NCI-H1417 (cell line): ENCODE measurements at regions not wholly inside any gene's neighbourhood (a gene's known extent, or its start where the extent isn't known, plus 50 kb on each side); places are given as distances from the start of the nearest gene placed in this dataset.

Source experiments
- DNase-seq, 3 experiments: peaks; one replicate each; lab custom pipeline; 2025; lab: John Stamatoyannopoulos, UW

GRCh38 chr6:71481011-71481410 lies 192.4 kb downstream of the OGFRL1 start:
- DNase-seq: no peak

GRCh38 chr6:71481801-71482200 lies 193.2 kb downstream of the OGFRL1 start:
- no peak for DNase-seq

GRCh38 chr6:71482742-71483141 lies 194.1 kb downstream of the OGFRL1 start:
- DNase-seq: no peak

GRCh38 chr6:71486461-71486860 lies 197.8 kb downstream of the OGFRL1 start:
- DNase-seq: no peak

- DNase-seq: no peak
These were observed 199.6 kb downstream of the OGFRL1 start for GRCh38 chr6:71488186-71488585.

GRCh38 chr6:71489736-71490135 lies 201.1 kb downstream of the OGFRL1 start:
- DNase-seq: no peak

DNA sequence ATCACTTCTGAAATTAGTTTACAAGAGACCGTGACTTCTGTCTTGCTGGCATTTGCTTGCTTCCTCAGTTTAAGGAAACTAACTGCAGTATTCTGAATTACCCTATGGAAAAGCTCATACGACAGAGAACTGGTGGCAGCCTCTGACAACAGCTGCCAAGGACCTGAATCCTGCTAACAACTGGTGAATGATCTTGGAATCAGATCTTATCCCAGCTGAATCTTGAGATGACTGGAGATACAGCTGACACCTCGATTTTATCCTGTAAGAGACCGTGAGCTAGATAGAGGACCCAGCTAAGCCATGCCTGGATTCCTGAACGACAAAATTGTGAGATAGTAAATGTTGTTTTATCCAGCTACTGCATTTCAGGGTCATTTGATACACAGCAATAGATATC lies 202.3 kb downstream of the OGFRL1 start:
- DNase-seq: no peak

GRCh38 chr6:71491844-71492243 lies 203.2 kb downstream of the OGFRL1 start:
- peak in 1 of 3 experiments; percentile 12 for DNase-seq

GRCh38 chr6:71492668-71493067 lies 204.1 kb downstream of the OGFRL1 start:
- DNase-seq: no peak

- DNase-seq: no peak
These were observed 207.6 kb downstream of the OGFRL1 start for GRCh38 chr6:71496018-71496721.

GRCh38 chr6:71496722-71497033 lies 208.1 kb downstream of the OGFRL1 start:
- no peak for DNase-seq

DNA sequence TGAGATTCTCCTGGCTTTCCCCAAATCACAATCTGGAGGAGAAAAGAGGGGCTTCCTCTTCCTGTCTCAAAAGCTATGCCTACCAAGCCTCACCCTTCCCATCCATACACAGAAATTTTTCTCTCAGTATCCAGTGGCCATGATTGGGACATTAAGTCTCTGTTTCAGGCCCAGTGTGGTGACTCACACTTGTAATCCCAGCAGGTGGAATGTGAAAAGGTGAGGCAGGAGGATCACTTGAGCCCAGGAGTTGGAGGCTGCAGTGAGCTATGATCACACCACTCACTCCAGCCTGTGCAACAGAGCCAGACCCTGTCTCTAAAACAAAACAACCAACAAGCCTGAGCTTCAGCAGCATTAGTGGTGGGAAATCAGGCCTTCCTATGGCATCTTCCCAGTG lies 210.0 kb downstream of the OGFRL1 start:
- no peak for DNase-seq

- no peak for DNase-seq
These were observed 211.1 kb downstream of the OGFRL1 start for GRCh38 chr6:71499667-71500066.

DNA sequence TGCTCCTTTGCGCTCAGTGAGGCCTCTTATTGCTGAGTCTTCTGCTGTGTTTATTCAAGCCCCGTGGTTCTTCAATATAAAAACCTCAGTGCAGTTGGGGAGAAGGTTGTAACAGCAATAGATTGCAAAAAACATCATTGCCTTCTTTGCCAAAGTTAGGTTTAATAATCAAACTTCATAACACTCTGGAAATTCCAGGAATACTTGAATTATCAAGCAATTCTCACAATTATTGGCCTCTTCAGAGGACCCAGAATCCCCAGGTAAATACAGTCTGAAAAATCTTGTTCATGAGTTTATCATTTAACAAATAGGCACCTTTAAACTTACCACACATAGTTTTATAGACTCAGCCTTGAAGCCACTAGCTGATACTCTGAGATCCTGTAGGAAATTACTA lies 213.6 kb downstream of the OGFRL1 start:
- no peak for DNase-seq

- DNase-seq: no peak
These were observed 214.3 kb downstream of the OGFRL1 start for GRCh38 chr6:71502956-71503355.

- no peak for DNase-seq
These were observed 218.6 kb downstream of the OGFRL1 start for GRCh38 chr6:71507183-71507582.

DNA sequence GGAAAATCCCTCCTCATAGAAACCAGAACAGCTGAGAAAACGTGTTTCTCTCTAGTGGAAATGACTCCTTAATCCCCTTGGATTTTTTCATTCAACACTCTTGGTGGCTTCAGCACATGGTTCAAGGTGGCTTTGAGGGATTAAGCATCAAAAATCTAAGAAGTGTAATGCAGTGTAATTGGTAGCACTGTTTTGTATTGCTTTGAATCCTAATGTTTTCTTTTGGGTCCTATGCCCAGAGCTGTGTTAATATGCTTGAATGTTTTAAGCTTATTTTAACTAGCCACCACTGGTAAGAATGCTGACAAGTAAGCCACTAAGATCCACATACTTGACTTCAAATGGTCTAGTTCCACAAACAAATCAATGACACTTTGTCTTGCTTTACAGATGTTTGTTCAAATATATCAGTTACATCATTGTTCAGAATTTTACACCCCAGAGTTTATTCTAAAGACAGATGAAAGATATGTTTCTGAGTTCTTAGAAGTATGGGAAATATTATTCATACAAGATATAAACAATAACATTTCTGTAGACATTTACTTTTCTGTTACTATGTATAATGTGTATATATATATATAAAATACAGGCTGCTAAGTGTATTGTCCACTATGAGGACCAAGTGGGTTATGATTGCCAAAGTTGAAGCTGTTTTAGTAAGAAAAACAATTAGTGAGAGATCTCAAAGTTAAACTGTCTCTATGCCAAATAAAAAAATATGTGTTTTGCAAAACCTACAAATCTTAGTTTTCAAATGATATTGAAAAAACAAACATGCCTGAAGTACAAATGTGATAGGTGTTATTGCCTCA lies 220.8 kb downstream of the OGFRL1 start:
- DNase-seq: peak in 1 of 3 experiments; percentile 8

DNA sequence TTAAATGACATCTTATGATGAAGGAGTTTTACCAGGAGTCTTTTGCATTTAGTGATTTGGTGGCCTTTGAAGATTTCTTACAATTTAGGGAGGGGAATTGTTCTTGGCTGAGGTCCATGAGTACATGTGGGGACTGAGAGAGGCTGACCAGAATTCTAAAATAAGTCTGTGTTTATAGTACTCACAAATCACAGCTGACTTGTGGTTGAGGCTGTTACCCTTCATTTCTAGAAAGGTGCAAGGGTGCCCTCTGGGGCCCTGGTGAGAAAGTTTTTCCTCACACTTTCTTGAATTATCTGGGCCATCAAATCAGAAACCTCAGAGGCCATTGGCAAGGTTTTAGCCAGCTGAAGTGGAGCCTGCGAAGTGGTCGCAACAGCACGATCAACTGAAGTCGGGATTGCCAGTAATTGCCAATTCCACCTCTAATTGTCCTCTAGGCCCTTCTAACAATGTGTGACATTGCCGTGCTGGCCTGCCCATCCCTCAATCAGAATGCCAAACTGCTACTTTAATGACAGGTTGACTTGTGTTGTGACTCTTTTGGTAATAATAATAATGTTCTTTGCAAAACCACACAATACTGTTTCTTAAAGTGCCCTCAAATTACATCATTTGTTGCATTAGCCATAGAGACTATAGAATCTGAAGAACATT lies 221.6 kb downstream of the OGFRL1 start:
- DNase-seq: peak; percentile 45 to 68 (median 56)

DNA sequence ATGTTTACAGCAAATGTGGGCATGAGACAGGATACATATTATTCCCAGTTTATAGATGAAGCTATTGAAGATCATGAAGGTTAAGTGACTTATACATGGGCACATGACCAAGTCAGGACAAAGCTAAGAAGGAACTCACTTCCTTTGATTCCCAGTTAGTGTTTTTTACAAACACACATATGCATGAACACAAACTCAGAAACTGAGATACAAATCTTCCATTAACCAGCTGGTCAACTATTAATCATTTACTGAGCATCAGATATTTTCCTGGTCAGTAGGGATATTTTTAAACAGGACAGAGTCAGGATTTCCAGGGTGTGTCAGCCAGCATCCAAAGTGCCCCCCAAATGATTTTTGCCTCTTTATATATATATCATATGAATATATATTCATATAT lies 222.2 kb downstream of the OGFRL1 start:
- DNase-seq: no peak

DNA sequence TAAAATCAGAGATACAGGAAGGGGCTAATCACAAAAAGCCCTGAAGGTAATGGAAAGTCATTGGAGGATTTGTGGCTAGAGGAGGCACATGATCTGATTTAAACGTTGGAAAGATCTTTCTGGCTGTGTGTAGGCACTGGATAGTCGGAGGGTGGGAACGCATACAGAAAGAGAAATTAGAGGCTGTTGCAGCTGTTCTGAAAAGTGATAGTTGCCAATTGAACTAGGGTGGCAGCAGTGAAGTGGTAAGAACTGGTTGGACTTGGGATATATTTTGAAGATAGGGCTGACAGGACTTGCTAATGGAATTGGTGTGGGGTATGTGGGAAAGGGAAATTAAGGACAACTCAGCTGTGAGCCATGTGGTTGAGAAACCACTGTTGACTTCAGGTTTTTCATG lies 223.6 kb downstream of the OGFRL1 start:
- no peak for DNase-seq

DNA sequence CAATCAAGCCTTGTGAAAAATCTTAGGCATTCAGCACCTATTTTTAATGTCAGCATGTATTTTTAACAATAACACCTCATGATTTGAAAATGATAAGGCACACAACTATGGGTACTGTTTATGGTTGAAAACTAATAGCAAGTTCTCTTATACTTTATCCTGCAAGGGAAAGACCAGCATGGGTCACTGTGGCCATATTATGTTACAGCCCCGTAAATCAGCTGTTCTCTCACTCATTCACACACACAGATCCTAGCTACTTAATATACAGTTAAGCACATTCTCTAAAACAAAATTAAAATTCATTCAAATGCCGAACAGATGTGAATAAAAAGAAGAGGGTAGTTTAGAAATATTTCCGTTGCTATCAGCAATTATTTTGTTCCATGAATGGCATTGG lies 224.4 kb downstream of the OGFRL1 start:
- no peak for DNase-seq

- DNase-seq: no peak
These were observed 234.9 kb downstream of the OGFRL1 start for GRCh38 chr6:71523548-71523947.

GRCh38 chr6:71524201-71524600 lies 235.6 kb downstream of the OGFRL1 start:
- no peak for DNase-seq
